Testis (tissue), 2 donors: ENCODE measurements at regions not wholly inside any gene's neighbourhood (a gene's known extent, or its start where the extent isn't known, plus 50 kb on each side); places are given as distances from the start of the nearest gene placed in this dataset.

Experiments
- DNase-seq: peaks from one replicate; pipeline ENCODE4 v3.0.0-alpha.2; 2019
- H3K27ac ChIP-seq, 2 donors: fragments of 200-600 bp; sonication (generic); one replicate each; pipeline ENCODE4 v1.5.1; 2019
- H3K27me3 ChIP-seq: fragments of 200-600 bp; sonication (generic); one replicate; pipeline ENCODE4 v1.5.1; 2019
- H3K36me3 ChIP-seq: fragments of 200-600 bp; sonication (generic); one replicate; pipeline ENCODE4 v1.5.1; 2017; ENCODE audit warnings: low read depth; ENCODE audit errors: missing control alignments
- H3K4me1 ChIP-seq: fragments of 200-600 bp; sonication (generic); one replicate; pipeline ENCODE4 v1.5.1; 2019
- H3K4me3 ChIP-seq, 2 donors: fragments of 200-600 bp; sonication (generic); one replicate each; pipeline ENCODE4 v1.5.1; 2017 to 2019
- H3K9me3 ChIP-seq: fragments of 200-600 bp; sonication (generic); one replicate; pipeline ENCODE4 v1.5.1; 2017
- POLR2A ChIP-seq: fragments of 450-650 bp; IDR thresholded peaks from one replicate; pipeline ENCODE4 v1.6.1; 2017; ENCODE audit warnings: antibody characterized with exemption, mild to moderate bottlenecking, moderate library complexity
- WGBS, 2 donors: methylation state at CpG; one replicate each; pipeline ENCODE4 v1.1.5; 2018; 5-methylcytosine and 5-hydroxymethylcytosine counted together
- intact Hi-C: fragments of 100-400 bp; cut with DNase I; formaldehyde crosslinking; loops from one replicate; pipeline ENCODE4 v1.15.1; 2023; ENCODE audit warnings: low total_unique reads
- TF ChIP-seq, protein P1 (sequence below), 3 experiments: fragments of 450-650 bp in 2 of 3; fragments of 200-600 bp in 1 of 3; sonication (generic) in 1 of 3; IDR thresholded peaks; one replicate each; pipeline ENCODE4 v1.5.1; 2016 to 2019; ENCODE audit warnings: antibody characterized with exemption in 3 of 3, mild to moderate bottlenecking in 2 of 3, moderate library complexity in 1 of 3

DNA sequence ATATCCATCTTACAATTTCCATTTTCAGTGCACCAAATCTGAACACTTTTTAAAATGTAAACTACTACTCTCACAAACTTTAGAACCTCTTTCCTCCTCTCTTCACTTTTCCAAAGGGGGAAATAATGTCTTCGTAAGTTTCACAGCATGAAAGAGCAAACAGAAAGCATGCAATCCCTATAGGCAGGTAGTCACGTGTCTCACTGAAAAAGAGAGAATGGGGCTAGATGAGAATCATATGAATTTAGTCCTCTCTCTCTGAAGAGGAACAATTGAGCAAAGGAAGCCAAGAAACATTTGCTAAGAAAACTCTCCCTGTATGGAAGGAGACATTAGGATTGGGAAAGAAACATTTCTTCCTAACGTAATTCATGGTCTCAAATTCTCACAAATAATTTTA is 613.9 kb downstream of the PLA2G4A start:
- no peak for DNase-seq
- H3K36me3 ChIP-seq: no peaks in the 10 kb centered on the region
- H3K27me3 ChIP-seq: no peaks in the 10 kb centered on the region
- no peak overlapping the region for H3K4me3 ChIP-seq
- intact Hi-C loops: no loop called here
- no peaks in the 10 kb centered on the region for H3K4me1 ChIP-seq
- no peak overlapping the region for H3K27ac ChIP-seq
- 73 to 82% methylated on average over 3 of the region's 3 CpGs for WGBS, 2 donors
- H3K9me3 ChIP-seq: no peaks in the 10 kb centered on the region
- TF ChIP-seq, protein P1, sequence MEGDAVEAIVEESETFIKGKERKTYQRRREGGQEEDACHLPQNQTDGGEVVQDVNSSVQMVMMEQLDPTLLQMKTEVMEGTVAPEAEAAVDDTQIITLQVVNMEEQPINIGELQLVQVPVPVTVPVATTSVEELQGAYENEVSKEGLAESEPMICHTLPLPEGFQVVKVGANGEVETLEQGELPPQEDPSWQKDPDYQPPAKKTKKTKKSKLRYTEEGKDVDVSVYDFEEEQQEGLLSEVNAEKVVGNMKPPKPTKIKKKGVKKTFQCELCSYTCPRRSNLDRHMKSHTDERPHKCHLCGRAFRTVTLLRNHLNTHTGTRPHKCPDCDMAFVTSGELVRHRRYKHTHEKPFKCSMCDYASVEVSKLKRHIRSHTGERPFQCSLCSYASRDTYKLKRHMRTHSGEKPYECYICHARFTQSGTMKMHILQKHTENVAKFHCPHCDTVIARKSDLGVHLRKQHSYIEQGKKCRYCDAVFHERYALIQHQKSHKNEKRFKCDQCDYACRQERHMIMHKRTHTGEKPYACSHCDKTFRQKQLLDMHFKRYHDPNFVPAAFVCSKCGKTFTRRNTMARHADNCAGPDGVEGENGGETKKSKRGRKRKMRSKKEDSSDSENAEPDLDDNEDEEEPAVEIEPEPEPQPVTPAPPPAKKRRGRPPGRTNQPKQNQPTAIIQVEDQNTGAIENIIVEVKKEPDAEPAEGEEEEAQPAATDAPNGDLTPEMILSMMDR (IDR thresholded peaks at IDR 0.05): no peak
- no peak for TF ChIP-seq POLR2A

DNA sequence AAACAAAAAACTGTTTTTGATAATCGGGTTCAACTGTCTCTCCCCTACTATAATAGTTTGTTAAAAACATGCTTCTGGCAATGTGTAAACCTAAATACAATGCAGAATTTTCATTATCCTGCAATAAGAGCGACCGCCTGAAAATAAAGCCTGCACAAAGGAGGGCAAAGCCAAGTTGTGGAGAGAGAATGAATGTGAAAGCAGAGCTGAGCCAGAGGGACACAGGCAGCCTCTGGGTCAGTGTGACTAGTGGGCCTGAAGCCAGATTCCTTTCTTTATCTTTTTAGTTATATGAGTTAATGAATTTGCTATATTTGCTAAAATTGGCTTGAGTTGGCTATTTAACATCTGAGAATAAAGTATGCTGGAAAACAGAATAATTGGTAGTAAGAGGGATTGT is 615.2 kb downstream of the PLA2G4A start:
- 59 to 75% methylated on average over 3 of the region's 3 CpGs for WGBS, 2 donors
- H3K27ac ChIP-seq: no peak overlapping the region
- no peaks in the 10 kb centered on the region for H3K9me3 ChIP-seq
- no peak overlapping the region for H3K4me3 ChIP-seq
- DNase-seq: no peak
- H3K4me1 ChIP-seq: no peaks in the 10 kb centered on the region
- intact Hi-C loops: no loop called here
- H3K27me3 ChIP-seq: no peaks in the 10 kb centered on the region
- TF ChIP-seq, protein P1 (IDR thresholded peaks at IDR 0.05): no peak
- TF ChIP-seq POLR2A: no peak
- H3K36me3 ChIP-seq: no peaks in the 10 kb centered on the region

DNA sequence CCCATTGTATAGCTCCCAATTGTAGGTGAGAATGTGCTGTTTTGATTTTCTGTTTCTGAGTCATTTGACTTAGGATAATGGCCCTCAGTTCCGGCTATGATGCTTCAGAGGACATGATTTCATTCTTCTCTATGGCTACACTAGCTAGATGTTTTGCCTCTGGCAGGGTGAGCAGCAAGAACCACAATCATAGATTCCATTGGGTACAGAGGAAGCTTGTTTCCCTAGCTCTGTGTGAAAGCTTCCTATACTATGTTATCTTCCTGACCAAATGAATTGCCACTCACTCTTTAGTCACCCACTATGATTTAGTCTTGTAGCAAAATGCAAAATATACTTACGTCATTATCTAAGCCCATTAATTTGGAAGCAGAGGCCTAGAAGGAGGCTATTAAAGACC is 616.3 kb downstream of the PLA2G4A start:
- WGBS, 2 donors: 88 to 93% methylated on average over 2 of the region's 2 CpGs
- TF ChIP-seq POLR2A: no peak
- TF ChIP-seq, protein P1 (IDR thresholded peaks at IDR 0.05): no peak
- H3K4me3 ChIP-seq: no peak overlapping the region
- no peaks in the 10 kb centered on the region for H3K27me3 ChIP-seq
- no peaks in the 10 kb centered on the region for H3K36me3 ChIP-seq
- no peak for DNase-seq
- intact Hi-C loops: no loop called here
- no peak overlapping the region for H3K27ac ChIP-seq
- H3K4me1 ChIP-seq: no peaks in the 10 kb centered on the region
- H3K9me3 ChIP-seq: no peaks in the 10 kb centered on the region

DNA sequence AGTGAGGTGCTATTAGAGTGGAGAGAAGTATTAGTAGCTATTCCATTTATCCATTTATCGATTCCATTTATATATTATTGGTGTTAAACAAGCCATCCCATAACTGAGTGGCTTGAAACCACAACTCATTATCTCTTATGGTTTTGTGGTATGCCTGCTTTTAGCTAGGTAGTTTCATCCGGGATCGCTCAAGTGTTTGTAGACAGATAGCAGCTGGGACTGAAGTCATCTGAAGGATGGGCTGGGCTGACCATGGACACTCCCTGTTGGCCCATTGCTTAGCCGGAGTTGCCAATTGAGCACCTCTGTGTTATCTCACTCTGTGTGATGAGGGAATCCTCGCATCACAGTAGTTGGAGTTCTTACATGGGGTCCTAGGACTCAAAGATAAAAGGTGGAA is 622.5 kb downstream of the PLA2G4A start:
- TF ChIP-seq POLR2A: no peak
- TF ChIP-seq, protein P1 (IDR thresholded peaks at IDR 0.05): no peak
- no peak for DNase-seq
- Histone ChIP-seq H3K27me3 (no peaks in the 10 kb centered on the region), H3K27ac (no peak overlapping the region), H3K4me1 (no peaks in the 10 kb centered on the region), H3K36me3 (no peaks in the 10 kb centered on the region), H3K9me3 (no peaks in the 10 kb centered on the region), H3K4me3 (no peak overlapping the region)
- intact Hi-C loops: no loop called here
- WGBS, 2 donors: 90% methylated on average over 5 of the region's 5 CpGs

DNA sequence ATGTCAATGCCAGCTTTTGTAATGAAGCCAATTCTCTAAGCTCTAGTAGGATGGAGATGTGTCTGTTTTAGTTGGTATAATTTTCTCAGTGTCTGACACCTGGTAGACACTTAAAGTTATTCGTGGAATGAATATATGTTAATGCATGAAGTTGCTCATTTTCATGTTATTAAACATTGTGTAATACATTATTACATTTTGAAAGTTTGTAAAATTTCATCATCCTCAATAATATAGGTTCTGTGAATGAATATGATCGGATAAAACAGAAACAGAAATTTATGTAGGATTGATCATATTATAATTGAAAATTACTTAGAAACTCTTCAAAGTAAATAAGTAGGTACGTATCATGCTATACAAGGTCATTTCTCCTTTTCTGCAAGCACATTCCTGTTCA is 625.3 kb downstream of the PLA2G4A start:
- H3K27ac ChIP-seq: no peak overlapping the region
- 82 to 91% methylated on average over 3 of the region's 3 CpGs for WGBS, 2 donors
- no peak for DNase-seq
- no peaks in the 10 kb centered on the region for H3K4me1 ChIP-seq
- TF ChIP-seq, protein P1 (IDR thresholded peaks at IDR 0.05): no peak
- TF ChIP-seq POLR2A: no peak
- no peaks in the 10 kb centered on the region for H3K9me3 ChIP-seq
- intact Hi-C loops: no loop called here
- no peaks in the 10 kb centered on the region for H3K27me3 ChIP-seq
- no peak overlapping the region for H3K4me3 ChIP-seq
- no peaks in the 10 kb centered on the region for H3K36me3 ChIP-seq
